NT2/D1 (cell line): ENCODE measurements at regions not wholly inside any gene's neighbourhood (a gene's known extent, or its start where the extent isn't known, plus 50 kb on each side); places are given as distances from the start of the nearest gene placed in this dataset.

Experiments
- DNase-seq: peaks from one replicate; pipeline ENCODE4 v3.0.0-alpha.2; 2011; ENCODE audit warnings: low read depth, low spot score
- H3K27me3 ChIP-seq: 2 replicates; pipeline ENCODE4 v1.6.0; 2011; ENCODE audit warnings: mild to moderate bottlenecking; ENCODE audit not compliant: insufficient read length, insufficient read depth
- H3K36me3 ChIP-seq: 2 replicates; pipeline ENCODE4 v1.6.1; 2011; ENCODE audit warnings: mild to moderate bottlenecking, low read length, mixed read lengths; ENCODE audit not compliant: insufficient read depth, insufficient read length
- H3K4me1 ChIP-seq: 2 replicates; pipeline ENCODE4 v1.5.1; 2011; ENCODE audit not compliant: insufficient read depth, insufficient read length
- H3K4me3 ChIP-seq: 2 replicates; pipeline ENCODE4 v1.5.1; 2011; ENCODE audit warnings: low read depth; ENCODE audit not compliant: insufficient read length
- H3K9ac ChIP-seq: 2 replicates; pipeline ENCODE4 v1.6.0; 2011; ENCODE audit warnings: low read depth; ENCODE audit not compliant: insufficient read length
- H3K9me3 ChIP-seq: 2 replicates; pipeline ENCODE4 v1.5.1; 2011; ENCODE audit warnings: mild to moderate bottlenecking, low read length; ENCODE audit not compliant: insufficient read depth
- SUZ12 ChIP-seq: IDR thresholded peaks from 2 replicates; pipeline ENCODE4 v1.6.1; 2011; ENCODE audit not compliant: insufficient read length, insufficient read depth; ENCODE audit errors: extremely low read depth
- YY1 ChIP-seq: IDR thresholded peaks from 2 replicates; pipeline ENCODE4 v1.6.1; 2011; ENCODE audit not compliant: insufficient read length, insufficient read depth
- ZNF274 ChIP-seq: IDR thresholded peaks from 2 replicates; pipeline ENCODE4 v1.6.1; 2011; ENCODE audit warnings: mild to moderate bottlenecking, low read depth, low read length

GRCh38 chr1:233477359-233477758 lies 136.5 kb upstream of the KCNK1 start:
- TF ChIP-seq SUZ12 (no peak), YY1 (no peak), ZNF274 (no peak)
- H3K27me3 ChIP-seq: no peaks in the 10 kb centered on the region
- no peaks in the 10 kb centered on the region for H3K36me3 ChIP-seq
- no peak overlapping the region for H3K4me3 ChIP-seq
- H3K9ac ChIP-seq: no peak overlapping the region
- no peaks in the 10 kb centered on the region for H3K4me1 ChIP-seq
- H3K9me3 ChIP-seq: peaks cover 31% of the 10 kb centered on the region
- no peak for DNase-seq

GRCh38 chr1:233478611-233479010 lies 135.3 kb upstream of the KCNK1 start:
- H3K9ac ChIP-seq: no peak overlapping the region
- H3K9me3 ChIP-seq: peaks cover 18% of the 10 kb centered on the region
- TF ChIP-seq YY1: no peak
- no peak for TF ChIP-seq ZNF274
- no peak for TF ChIP-seq SUZ12
- no peaks in the 10 kb centered on the region for H3K36me3 ChIP-seq
- DNase-seq: no peak
- H3K4me3 ChIP-seq: no peak overlapping the region
- no peaks in the 10 kb centered on the region for H3K27me3 ChIP-seq
- H3K4me1 ChIP-seq: no peaks in the 10 kb centered on the region

DNA sequence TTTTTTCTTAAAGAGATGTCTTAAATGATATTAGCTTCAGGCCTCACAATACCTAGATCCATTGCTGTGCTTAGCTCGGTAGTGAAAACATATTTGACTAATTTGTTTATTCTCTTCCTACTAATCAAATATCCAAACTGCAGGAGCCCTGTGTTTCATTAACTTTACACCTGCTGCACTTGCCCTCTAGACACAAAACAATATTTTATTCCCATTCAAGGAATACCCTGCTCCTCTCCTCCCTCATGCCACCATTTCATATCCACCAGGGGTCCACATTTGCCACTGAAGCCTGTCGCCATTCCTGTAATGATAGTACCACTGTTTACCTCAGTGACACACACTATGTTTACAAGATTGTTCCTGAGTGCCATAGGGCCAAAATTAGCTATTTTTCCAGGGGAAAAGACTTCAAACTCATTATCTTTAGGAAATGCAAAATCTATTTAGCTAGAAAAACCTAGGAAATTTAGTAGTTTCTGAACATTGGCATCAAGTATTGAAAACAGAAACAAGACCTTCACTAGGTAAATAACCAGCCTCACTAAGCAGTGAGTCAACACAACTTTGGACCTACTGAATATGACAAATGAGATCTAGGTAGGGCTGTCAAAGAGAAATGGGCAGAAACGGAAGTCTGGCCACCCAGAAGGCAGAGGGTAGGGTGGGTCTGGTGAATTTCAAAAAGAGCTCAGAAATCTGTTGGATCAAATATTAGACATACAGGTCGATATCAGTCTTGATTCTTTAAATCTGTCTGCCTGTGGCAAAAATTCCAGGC lies 134.6 kb upstream of the KCNK1 start:
- Histone ChIP-seq H3K4me1 (no peaks in the 10 kb centered on the region), H3K27me3 (no peaks in the 10 kb centered on the region), H3K36me3 (no peaks in the 10 kb centered on the region), H3K4me3 (no peak overlapping the region), H3K9ac (no peak overlapping the region), H3K9me3 (peaks cover 11% of the 10 kb centered on the region)
- no peak for DNase-seq
- TF ChIP-seq YY1 (no peak), ZNF274 (no peak), SUZ12 (no peak)

- DNase-seq: no peak
- Histone ChIP-seq H3K4me1 (no peaks in the 10 kb centered on the region), H3K4me3 (no peak overlapping the region), H3K36me3 (no peaks in the 10 kb centered on the region), H3K9me3 (0 out of 2 replicates have a peak, but pooled peaks cover 6% of the 10 kb centered on the region), H3K9ac (no peak overlapping the region), H3K27me3 (no peaks in the 10 kb centered on the region)
- TF ChIP-seq YY1: no peak
- TF ChIP-seq ZNF274: no peak
- TF ChIP-seq SUZ12: no peak
These were observed 133.7 kb upstream of the KCNK1 start for GRCh38 chr1:233480198-233480597.

GRCh38 chr1:233482388-233482787 lies 131.5 kb upstream of the KCNK1 start:
- TF ChIP-seq YY1 (no peak), ZNF274 (no peak), SUZ12 (no peak)
- H3K4me3 ChIP-seq: no peak overlapping the region
- H3K9me3 ChIP-seq: no peaks in the 10 kb centered on the region
- DNase-seq: no peak
- no peaks in the 10 kb centered on the region for H3K27me3 ChIP-seq
- H3K4me1 ChIP-seq: no peaks in the 10 kb centered on the region
- H3K9ac ChIP-seq: no peak overlapping the region
- H3K36me3 ChIP-seq: no peaks in the 10 kb centered on the region

DNA sequence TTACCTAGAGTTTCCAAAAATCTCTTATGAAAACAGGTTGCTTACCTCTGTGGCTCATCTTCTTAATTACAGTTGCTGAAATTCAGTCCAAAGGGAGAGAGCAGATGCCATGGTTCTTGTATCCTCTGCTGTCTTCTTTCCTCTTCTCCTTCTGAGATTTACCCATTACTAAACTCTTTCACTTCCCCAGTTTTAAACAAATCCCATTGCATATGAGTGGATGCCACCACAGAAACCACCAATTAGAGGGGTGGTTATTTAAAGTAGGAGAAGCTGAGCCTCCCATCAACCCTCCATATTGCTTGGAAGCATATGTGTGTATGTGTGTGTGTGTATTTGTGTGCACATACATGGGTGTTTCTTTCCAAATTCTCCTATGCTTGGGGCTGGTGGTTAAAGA lies 128.5 kb upstream of the KCNK1 start:
- no peak for TF ChIP-seq ZNF274
- TF ChIP-seq YY1: no peak
- no peak for TF ChIP-seq SUZ12

DNA sequence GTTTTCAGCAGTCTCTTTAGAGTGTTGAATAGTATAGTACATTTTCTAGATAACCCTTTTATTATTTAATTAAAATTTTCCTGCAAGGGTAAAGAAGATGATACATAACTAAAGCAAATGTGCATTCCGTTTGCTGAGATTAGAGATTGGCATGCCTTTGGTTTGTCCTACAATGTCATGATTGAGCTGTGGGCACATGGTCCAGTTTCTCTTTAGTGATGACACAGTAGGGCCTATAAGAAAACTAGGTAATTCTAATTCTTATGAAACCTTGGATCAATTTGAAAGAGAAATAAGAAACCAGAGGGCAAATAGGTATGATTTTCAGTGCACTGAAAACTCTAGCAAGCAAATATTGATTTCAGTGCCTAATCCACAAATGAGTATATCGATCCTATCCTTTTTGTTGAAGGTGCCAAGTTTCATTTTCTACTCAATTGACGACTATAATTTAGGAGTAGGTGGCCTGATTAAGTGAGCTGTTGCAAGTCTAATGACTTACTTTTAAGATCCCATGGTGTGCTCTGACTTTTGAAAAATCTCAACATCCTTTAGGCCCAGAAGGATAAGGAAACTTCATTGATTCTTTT lies 128.0 kb upstream of the KCNK1 start:
- no peak for TF ChIP-seq YY1
- no peak for TF ChIP-seq SUZ12
- no peak for TF ChIP-seq ZNF274
- H3K4me3 ChIP-seq: no peak overlapping the region
- H3K36me3 ChIP-seq: no peaks in the 10 kb centered on the region
- H3K27me3 ChIP-seq: no peaks in the 10 kb centered on the region
- H3K4me1 ChIP-seq: no peaks in the 10 kb centered on the region
- peaks cover 19% of the 10 kb centered on the region for H3K9me3 ChIP-seq
- DNase-seq: no peak
- no peak overlapping the region for H3K9ac ChIP-seq

More for the DNA sequence above, 128.5 kb upstream of the KCNK1 start:
- Histone ChIP-seq H3K4me3 (no peak overlapping the region), H3K27me3 (no peaks in the 10 kb centered on the region), H3K36me3 (no peaks in the 10 kb centered on the region), H3K9ac (no peak overlapping the region), H3K9me3 (peaks cover 19% of the 10 kb centered on the region), H3K4me1 (no peaks in the 10 kb centered on the region)
- DNase-seq: no peak
